ENCODE measurements at regions not wholly inside any gene's neighbourhood (a gene's known extent, or its start where the extent isn't known, plus 50 kb on each side); places are given as distances from the start of the nearest gene placed in this dataset.

DNA sequence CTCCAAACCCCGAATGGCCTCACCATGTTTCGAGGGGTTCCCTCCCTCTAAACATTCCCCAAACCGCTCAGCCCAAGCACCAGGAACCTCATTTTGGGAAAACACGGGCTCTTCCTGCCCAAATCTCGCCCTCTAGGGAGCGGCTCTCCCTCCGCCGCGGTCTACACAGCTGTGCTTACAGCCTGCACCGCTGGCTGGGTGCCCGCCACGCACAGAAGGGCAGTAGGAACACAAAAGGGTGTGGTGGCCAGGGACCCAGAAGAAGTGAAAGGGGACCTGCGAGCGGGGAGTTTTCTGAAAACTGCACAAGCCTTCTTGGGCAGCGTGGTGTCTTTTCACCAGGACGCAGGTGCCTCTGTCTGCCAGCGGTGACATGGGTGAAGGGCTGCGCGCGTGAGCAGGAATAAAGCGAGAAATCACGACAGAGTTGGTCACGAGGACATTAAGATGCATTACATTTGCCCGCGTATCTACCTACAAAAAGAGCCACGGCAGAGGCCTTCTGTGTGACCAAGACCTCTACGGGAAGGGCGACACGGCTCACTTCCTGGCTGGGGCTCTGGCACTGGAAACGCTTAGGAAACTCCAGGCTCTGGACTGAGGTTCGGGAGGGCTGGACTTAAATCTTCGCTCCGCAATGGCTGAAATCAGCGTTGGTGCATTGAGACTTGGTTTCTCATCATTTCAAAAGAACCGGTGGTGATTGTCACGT lies 171.7 kb downstream of the LSM5 start:
- Histone ChIP-seq H3K36me3 (no peaks in the 10 kb centered on the region), H3K4me2 (no peak overlapping the region), H3K9ac (no peak overlapping the region), H3K9me3 (replicated peaks in 1 of 11) (no peaks in the 10 kb centered on the region), H3K4me3 (no peak overlapping the region), H4K20me1 (no peaks in the 10 kb centered on the region), H3K27ac (no peak overlapping the region), H3K4me1 (no peaks in the 10 kb centered on the region), H3K27me3 (no peaks in the 10 kb centered on the region)
- no peak for TF ChIP-seq Cebpa-rat (IDR thresholded peaks at IDR 0.05)

DNA sequence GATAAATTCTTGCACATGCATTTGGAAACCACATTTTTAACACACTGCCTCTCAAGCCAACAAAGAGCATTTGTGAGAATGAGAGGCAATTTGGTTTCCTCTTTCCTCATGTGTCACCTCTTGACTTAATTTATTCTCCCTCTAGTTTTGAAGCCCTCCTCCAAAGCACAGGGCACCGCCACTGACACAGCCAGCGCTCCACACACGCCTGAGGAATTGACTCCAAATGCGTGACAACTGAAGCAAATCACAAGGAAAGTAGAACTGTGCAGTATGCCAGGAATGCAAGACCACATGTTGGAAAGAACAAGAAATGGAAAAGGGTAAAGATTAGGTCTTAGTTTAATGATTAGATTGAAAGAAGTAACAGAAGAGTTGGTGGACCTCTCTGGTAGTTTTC lies 173.3 kb downstream of the LSM5 start:
- Histone ChIP-seq H3K9ac (no peak overlapping the region), H3K36me3 (no peaks in the 10 kb centered on the region), H3K4me2 (no peak overlapping the region), H3K9me3 (replicated peaks in 1 of 11) (no peaks in the 10 kb centered on the region), H3K27me3 (no peaks in the 10 kb centered on the region), H3K27ac (no peak overlapping the region), H3K4me3 (no peak overlapping the region), H4K20me1 (no peaks in the 10 kb centered on the region), H3K4me1 (no peaks in the 10 kb centered on the region)
- no peak for TF ChIP-seq Cebpa-rat (IDR thresholded peaks at IDR 0.05)

DNA sequence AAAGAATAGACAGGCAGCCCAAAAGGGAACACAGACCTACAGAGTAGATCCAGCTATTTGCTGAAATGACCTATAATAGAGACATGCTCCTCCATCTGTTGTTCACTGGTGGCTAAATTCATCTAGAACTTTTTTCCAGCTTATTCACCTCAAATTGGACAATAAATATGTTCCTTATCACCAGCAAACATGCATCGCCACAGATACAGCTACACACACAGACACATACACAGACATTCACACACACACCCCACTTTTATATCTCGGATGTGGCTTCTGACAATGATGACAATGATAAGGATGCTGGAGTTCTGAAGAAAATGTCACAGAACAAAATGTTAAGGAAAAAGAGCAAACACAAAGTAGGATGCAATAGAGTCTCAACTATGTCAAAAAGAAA lies 175.4 kb downstream of the LSM5 start:
- H3K36me3 ChIP-seq, result no peaks in the 10 kb centered on the region
- TF ChIP-seq Cebpa-rat (IDR thresholded peaks at IDR 0.05), result no peak

DNA sequence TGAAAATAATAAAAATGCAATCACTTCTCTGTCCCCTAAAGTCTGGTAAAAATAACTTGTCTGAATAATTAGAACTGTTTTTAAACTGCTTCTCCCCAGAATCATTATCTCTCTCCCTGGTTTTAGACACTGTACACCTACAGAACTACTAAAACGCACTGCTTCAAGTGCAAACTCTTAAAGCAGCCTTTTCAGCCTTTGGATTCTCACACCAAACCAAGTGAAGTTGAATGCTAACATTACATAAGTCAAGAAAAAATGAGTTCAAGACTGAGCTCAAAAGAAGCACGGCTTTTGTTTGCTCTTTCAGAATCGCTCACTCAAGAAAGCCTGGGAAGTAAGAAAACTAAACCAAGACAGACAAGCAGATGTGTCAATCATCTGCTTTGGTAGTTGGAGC lies 188.8 kb downstream of the LSM5 start:
- H3K9ac ChIP-seq, result no peak overlapping the region
- TF ChIP-seq Cebpa-rat (IDR thresholded peaks at IDR 0.05), result no peak
- no peaks in the 10 kb centered on the region for H3K27me3 ChIP-seq
- no peak overlapping the region for H3K27ac ChIP-seq
- no peaks in the 10 kb centered on the region for H3K36me3 ChIP-seq
- no peaks in the 10 kb centered on the region for H4K20me1 ChIP-seq
- no peak overlapping the region for H3K4me2 ChIP-seq
- H3K4me3 ChIP-seq, result no peak overlapping the region
- H3K9me3 ChIP-seq (replicated peaks in 1 of 11), result peaks cover 9 to 16% (median 13%) of the 10 kb centered on the region in 11 experiments; a peak in 20 of 22 replicates
- H3K4me1 ChIP-seq, result no peaks in the 10 kb centered on the region

More for the DNA sequence above, 175.4 kb downstream of the LSM5 start:
- Histone ChIP-seq H3K27ac (no peak overlapping the region), H3K4me3 (no peak overlapping the region), H3K27me3 (no peaks in the 10 kb centered on the region), H3K4me2 (no peak overlapping the region), H3K9me3 (replicated peaks in 1 of 11) (no peaks in the 10 kb centered on the region), H4K20me1 (no peaks in the 10 kb centered on the region), H3K4me1 (no peaks in the 10 kb centered on the region), H3K9ac (no peak overlapping the region)

DNA sequence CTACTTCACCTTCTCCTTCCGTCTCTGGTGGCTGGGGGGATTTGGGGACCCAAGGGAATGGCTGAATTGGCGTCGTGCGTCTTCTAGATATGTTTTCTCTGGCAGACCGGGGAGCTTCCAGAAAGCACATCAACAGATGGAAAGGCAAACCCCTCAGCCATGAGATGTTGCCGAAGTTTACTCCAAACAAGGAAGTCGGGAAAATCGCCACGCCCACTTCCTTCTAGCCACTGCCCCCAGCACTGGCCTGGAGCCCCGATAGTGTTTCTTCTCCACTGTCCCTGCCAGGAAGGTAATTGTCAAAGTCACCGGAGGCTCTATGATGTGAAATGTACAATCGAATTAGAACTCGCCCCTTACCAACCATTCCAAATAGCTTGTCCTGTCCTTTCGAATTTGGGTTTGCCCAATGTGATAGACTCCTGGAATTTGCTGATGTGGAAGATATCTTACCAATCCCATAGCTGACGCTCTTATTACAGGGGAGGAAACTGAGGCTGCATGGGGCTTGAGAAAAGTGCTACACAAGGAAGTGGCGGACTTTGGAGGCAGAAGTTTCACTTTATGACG lies 191.0 kb downstream of the LSM5 start:
- Histone ChIP-seq H3K36me3 (no peaks in the 10 kb centered on the region), H3K9me3 (replicated peaks in 1 of 11) (peaks cover 9 to 16% (median 13%) of the 10 kb centered on the region in 11 experiments; a peak in 20 of 22 replicates), H4K20me1 (no peaks in the 10 kb centered on the region), H3K4me1 (no peaks in the 10 kb centered on the region), H3K9ac (no peak overlapping the region), H3K27me3 (no peaks in the 10 kb centered on the region), H3K4me3 (no peak overlapping the region), H3K27ac (no peak overlapping the region), H3K4me2 (no peak overlapping the region)
- TF ChIP-seq Cebpa-rat (IDR thresholded peaks at IDR 0.05), result no peak

DNA sequence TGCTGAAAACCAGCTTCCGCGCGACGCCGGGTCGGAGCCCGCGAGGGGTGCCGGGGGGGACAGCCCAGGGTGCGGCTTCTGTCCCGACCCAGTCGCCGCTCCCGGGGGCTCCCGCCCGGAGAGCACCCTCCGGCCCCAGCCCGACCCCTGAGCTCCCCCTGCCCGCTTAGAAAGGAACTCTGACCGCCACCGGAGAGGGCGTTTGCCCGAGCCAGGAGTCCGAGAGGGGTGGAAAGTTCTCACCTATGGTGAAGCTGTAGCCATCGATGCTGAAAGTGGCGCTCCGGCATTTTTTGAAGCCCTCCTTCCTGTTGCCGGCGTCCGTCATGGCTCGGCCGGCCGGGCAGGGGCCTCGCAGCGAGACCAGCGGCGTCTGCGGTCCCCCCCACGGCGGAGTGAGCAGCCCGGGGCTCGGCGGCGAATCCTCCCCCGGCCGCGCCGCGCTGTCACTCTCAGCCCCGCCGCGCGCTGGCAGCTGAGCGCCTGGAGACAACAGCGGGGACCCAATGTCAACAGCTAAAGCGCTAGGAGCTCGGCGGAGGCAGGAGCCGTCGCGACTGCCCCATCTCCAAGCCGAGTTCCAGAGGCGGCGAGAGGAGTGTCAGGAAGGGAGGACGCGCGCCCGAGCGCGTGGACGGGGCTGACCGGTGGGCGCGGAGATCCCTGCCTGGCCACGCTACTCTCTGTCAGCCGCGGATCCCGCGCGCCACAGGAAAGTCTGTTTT lies 191.6 kb downstream of the LSM5 start:
- 0 out of 22 replicates have a peak, but pooled peaks cover 0 to 3% (median 0%) of the 10 kb centered on the region in 11 experiments for H4K20me1 ChIP-seq
- no peak overlapping the region for H3K27ac ChIP-seq
- TF ChIP-seq Cebpa-rat (IDR thresholded peaks at IDR 0.05), result no peak
- no peak overlapping the region for H3K4me3 ChIP-seq
- H3K4me1 ChIP-seq, result 0 out of 20 replicates have a peak, but pooled peaks cover 0 to 5% (median 0%) of the 10 kb centered on the region in 10 experiments
- no peaks in the 10 kb centered on the region for H3K36me3 ChIP-seq
- H3K9ac ChIP-seq, result no peak overlapping the region
- no peak overlapping the region for H3K4me2 ChIP-seq
- H3K27me3 ChIP-seq, result no peaks in the 10 kb centered on the region
- peaks cover 9 to 16% (median 13%) of the 10 kb centered on the region in 11 experiments; a peak in 20 of 22 replicates for H3K9me3 ChIP-seq (replicated peaks in 1 of 11)

DNA sequence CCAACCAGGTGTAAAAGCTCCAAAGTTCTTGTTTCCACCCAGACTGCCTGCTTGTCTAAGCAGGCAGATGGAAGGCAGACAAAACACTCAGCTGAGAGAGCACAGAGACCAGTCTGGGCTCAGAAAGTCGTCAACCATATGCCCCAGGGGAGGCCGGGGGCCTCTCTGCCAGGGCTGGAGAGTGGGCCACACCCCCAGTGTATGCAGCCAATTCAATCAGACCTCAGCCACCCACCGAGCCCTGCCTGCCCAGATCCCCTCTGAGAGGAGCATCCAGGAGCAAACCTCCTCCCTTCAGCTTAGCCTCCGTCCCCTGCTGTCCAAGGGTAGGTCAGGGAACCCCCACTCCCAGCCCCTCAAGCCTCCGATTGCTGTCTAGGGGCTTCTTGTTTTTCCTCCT lies 196.3 kb downstream of the LSM5 start:
- Histone ChIP-seq H3K9ac (no peak overlapping the region), H3K27me3 (no peaks in the 10 kb centered on the region), H3K4me3 (no peak overlapping the region), H3K4me1 (peaks cover 0 to 15% (median 9%) of the 10 kb centered on the region in 10 experiments; a peak in 14 of 20 replicates), H3K27ac (no peak overlapping the region), H3K4me2 (no peak overlapping the region; a peak in 1 of 22 replicates), H4K20me1 (0 out of 22 replicates have a peak, but pooled peaks cover 0 to 3% (median 0%) of the 10 kb centered on the region in 11 experiments), H3K9me3 (replicated peaks in 1 of 11) (peaks cover 6 to 8% (median 7%) of the 10 kb centered on the region in 11 experiments; a peak in 20 of 22 replicates), H3K36me3 (no peaks in the 10 kb centered on the region)
- no peak for TF ChIP-seq Cebpa-rat (IDR thresholded peaks at IDR 0.05)

DNA sequence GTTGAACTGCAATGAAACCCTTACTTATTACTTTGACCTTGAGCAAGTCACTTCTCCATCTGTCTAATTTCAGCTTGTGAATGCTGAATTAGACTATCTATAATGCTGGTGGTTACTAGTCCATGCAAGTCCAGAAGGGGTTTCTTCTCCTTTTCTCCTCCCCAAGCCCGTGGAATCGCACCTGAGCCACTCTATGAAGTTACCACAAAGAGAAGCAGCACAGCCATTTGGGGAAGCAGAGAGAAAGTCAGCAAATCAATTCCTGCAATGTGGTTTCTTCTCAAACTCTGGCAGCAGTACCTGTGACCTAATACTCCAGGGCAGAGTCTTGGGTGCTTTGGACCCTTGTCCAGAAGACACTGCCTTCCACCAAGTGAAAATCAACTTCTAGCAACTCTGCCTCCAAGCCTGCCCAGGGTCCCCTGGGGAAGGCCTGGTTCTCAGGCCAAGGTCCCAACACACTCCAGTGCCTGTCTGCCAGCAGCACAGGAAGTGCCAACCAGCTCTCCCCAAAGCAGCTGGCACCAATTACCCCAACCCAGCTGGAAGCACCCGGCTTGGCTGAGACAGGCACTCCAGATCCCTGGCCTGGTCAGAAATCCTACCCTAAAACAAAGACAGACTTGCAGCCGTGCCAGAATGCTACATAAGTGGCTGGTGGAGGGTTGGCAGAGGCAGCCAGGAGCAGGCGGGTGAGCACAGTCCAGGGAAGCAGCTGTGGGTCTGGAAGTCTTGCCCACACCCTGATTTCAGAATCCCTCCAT lies 200.3 kb downstream of the LSM5 start:
- Histone ChIP-seq H3K36me3 (no peaks in the 10 kb centered on the region), H3K27me3 (no peaks in the 10 kb centered on the region), H3K4me2 (peak overlapping the region in 7 of 11 experiments; percentile 13 to 61 (median 39); a peak in 14 of 22 replicates), H3K27ac (peak overlapping the region in 1 of 11 experiments; percentile 45; a peak in 1 of 22 replicates), H3K4me3 (no peak overlapping the region), H3K4me1 (peaks cover 0 to 15% (median 9%) of the 10 kb centered on the region in 10 experiments; a peak in 14 of 20 replicates), H4K20me1 (0 out of 22 replicates have a peak, but pooled peaks cover 0 to 3% (median 0%) of the 10 kb centered on the region in 11 experiments), H3K9me3 (replicated peaks in 1 of 11) (no peaks in the 10 kb centered on the region), H3K9ac (no peak overlapping the region)
- no peak for TF ChIP-seq Cebpa-rat (IDR thresholded peaks at IDR 0.05)

DNA sequence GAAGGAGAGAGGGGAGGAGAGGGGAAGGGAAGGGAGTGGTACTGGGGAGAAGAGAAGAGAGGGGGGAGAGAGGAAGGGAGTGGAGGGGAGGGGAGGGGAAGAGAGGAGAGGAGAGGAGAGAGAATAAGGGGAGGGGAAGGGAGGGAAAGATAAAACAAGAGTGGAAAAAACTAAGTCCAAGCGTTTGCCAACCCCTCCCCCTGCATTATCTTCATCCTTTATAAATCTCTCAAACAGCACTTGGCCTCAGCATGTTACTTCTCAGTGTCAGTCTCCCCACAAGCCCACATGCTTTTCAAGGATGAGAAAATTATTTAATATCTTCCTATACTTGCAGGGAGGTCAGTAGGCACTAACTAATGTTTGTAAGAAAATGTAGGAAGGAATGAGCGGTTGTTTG lies 204.5 kb downstream of the LSM5 start:
- Histone ChIP-seq H3K9me3 (replicated peaks in 1 of 11) (no peaks in the 10 kb centered on the region), H3K4me1 (peaks cover 0 to 10% (median 8%) of the 10 kb centered on the region in 10 experiments; a peak in 14 of 20 replicates), H3K36me3 (no peaks in the 10 kb centered on the region), H4K20me1 (no peaks in the 10 kb centered on the region), H3K27ac (no peak overlapping the region), H3K9ac (no peak overlapping the region), H3K4me2 (no peak overlapping the region), H3K27me3 (no peaks in the 10 kb centered on the region), H3K4me3 (no peak overlapping the region)
- no peak for TF ChIP-seq Cebpa-rat (IDR thresholded peaks at IDR 0.05)

Data from BLaER1 treated with 17β-estradiol and CSF1 and Interleukin-3, amounts not matched to agents 10 nM and 100 nM (cell line).